Liver (tissue), 8 donors: ENCODE measurements at regions not wholly inside any gene's neighbourhood (a gene's known extent, or its start where the extent isn't known, plus 50 kb on each side); places are given as distances from the start of the nearest gene placed in this dataset.

ENCODE experiments used
- DNase-seq: peaks from one replicate; pipeline ENCODE4 v3.0.0-alpha.2; 2017; ENCODE audit warnings: low spot score
- H3K27ac ChIP-seq, 2 donors: one replicate each; pipeline ENCODE4 v1.7.0; 2013; ENCODE audit warnings: inconsistent platforms in 2 of 2, low read length in 2 of 2, control low read depth in 1 of 2, low read depth in 1 of 2, mild to moderate bottlenecking in 1 of 2
- H3K27me3 ChIP-seq, 4 donors: one replicate each; pipeline versions ENCODE4 v1.6.1 to v1.7.0; 2013; ENCODE audit warnings: low read length in 3 of 4, inconsistent platforms in 1 of 4, mild to moderate bottlenecking in 1 of 4, moderate library complexity in 1 of 4; ENCODE audit not compliant: control insufficient read depth in 4 of 4, insufficient read depth in 4 of 4
- H3K36me3 ChIP-seq, 4 donors: one replicate each; pipeline versions ENCODE4 v1.6.1 to v1.7.0; 2013; ENCODE audit warnings: low read length in 3 of 4, mild to moderate bottlenecking in 3 of 4, low read depth in 1 of 4, moderate library complexity in 1 of 4; ENCODE audit not compliant: control insufficient read depth in 4 of 4, insufficient read depth in 3 of 4
- H3K4me1 ChIP-seq, 4 donors: one replicate each; pipeline versions ENCODE4 v1.6.1 to v1.7.0; 2013; ENCODE audit warnings: low read length in 3 of 4, mild to moderate bottlenecking in 3 of 4, moderate library complexity in 1 of 4; ENCODE audit not compliant: control insufficient read depth in 4 of 4, insufficient read depth in 4 of 4
- H3K4me3 ChIP-seq, 3 donors: one replicate each; pipeline versions ENCODE4 v1.6.1 to v1.7.0; 2013; ENCODE audit warnings: low read length in 3 of 3, control low read depth in 1 of 3, low read depth in 1 of 3, mild to moderate bottlenecking in 1 of 3
- H3K9ac ChIP-seq, 2 donors: one replicate each; pipeline ENCODE4 v1.7.0; 2013; ENCODE audit warnings: low read length in 2 of 2, mild to moderate bottlenecking in 2 of 2, moderate library complexity in 2 of 2, control low read depth in 1 of 2, low read depth in 1 of 2
- H3K9me3 ChIP-seq, 4 donors: one replicate each; pipeline versions ENCODE4 v1.6.1 to v1.7.0; 2013; ENCODE audit warnings: low read length in 3 of 4; ENCODE audit not compliant: control insufficient read depth in 4 of 4
- ATF3 ChIP-seq: IDR thresholded peaks from 2 replicates; pipeline ENCODE4 v1.6.1; 2016; ENCODE audit warnings: antibody characterized with exemption
- CTCF ChIP-seq: fragments of 150-350 bp; IDR thresholded peaks from 2 replicates; pipeline ENCODE4 v1.5.1; 2017; ENCODE audit warnings: improper control_type of control experiment, low read depth, low read length; ENCODE audit not compliant: missing input control
- EGR1 ChIP-seq, 2 donors: IDR thresholded peaks; 2 replicates each; pipeline ENCODE4 v1.6.1; 2016 to 2018; ENCODE audit warnings: antibody characterized with exemption in 2 of 2, low read depth in 2 of 2
- FOXA1 ChIP-seq: IDR thresholded peaks from 2 replicates; pipeline ENCODE4 v1.6.1; 2016; ENCODE audit warnings: antibody characterized with exemption
- FOXA2 ChIP-seq: IDR thresholded peaks from 2 replicates; pipeline ENCODE4 v1.6.1; 2016; ENCODE audit warnings: antibody characterized with exemption
- GABPA ChIP-seq, 2 donors: IDR thresholded peaks in 1 of 2; conservative IDR thresholded peaks in 1 of 2; 2 replicates each; pipeline ENCODE4 v1.6.1; 2016; ENCODE audit warnings: antibody characterized with exemption in 2 of 2, mild to moderate bottlenecking in 1 of 2, moderate library complexity in 1 of 2
- HNF4A ChIP-seq, 2 donors: conservative IDR thresholded peaks; 2 replicates each; pipeline ENCODE4 v1.6.1; 2016; ENCODE audit warnings: antibody characterized with exemption in 2 of 2, mild to moderate bottlenecking in 2 of 2
- HNF4G ChIP-seq: IDR thresholded peaks from 2 replicates; pipeline ENCODE4 v1.6.1; 2016; ENCODE audit warnings: antibody characterized with exemption
- JUND ChIP-seq, 2 donors: IDR thresholded peaks; 2 replicates each; pipeline ENCODE4 v1.6.1; 2016; ENCODE audit warnings: antibody characterized with exemption in 2 of 2
- MAX ChIP-seq: IDR thresholded peaks from 2 replicates; pipeline ENCODE4 v1.6.1; 2016; ENCODE audit warnings: antibody characterized with exemption
- NR2F2 ChIP-seq: IDR thresholded peaks from 2 replicates; pipeline ENCODE4 v1.6.1; 2016; ENCODE audit warnings: antibody characterized with exemption
- RAD21 ChIP-seq, 2 donors: IDR thresholded peaks; 2 replicates each; pipeline ENCODE4 v1.6.1; 2016; ENCODE audit warnings: antibody characterized with exemption in 2 of 2, mild to moderate bottlenecking in 2 of 2
- REST ChIP-seq: IDR thresholded peaks from 2 replicates; pipeline ENCODE4 v1.6.1; 2016; ENCODE audit warnings: antibody characterized with exemption, mild to moderate bottlenecking
- RXRA ChIP-seq, 2 donors: IDR thresholded peaks; 2 replicates each; pipeline ENCODE4 v1.6.1; 2017 to 2018; ENCODE audit warnings: antibody characterized with exemption in 2 of 2, mild to moderate bottlenecking in 1 of 2
- SP1 ChIP-seq: IDR thresholded peaks from 2 replicates; pipeline ENCODE4 v1.6.1; 2018; ENCODE audit warnings: antibody characterized with exemption, mild to moderate bottlenecking
- TAF1 ChIP-seq: conservative IDR thresholded peaks from 2 replicates; pipeline ENCODE4 v1.6.1; 2016; ENCODE audit warnings: antibody characterized with exemption, mild to moderate bottlenecking
- ZBTB33 ChIP-seq: IDR thresholded peaks from 2 replicates; pipeline ENCODE4 v1.6.1; 2016; ENCODE audit warnings: antibody characterized with exemption
- WGBS: extraction: QIAGEN DNeasy Blood & Tissue Kit; methylation state at CpG from one replicate; pipeline ENCODE4 v1.1.7; 2013; 5-methylcytosine and 5-hydroxymethylcytosine counted together
- donor health status: healthy.
- donor health status: healthy.
- donor health status: healthy.
- donor health status: healthy.
- donor health status: healthy.

- Histone ChIP-seq H3K9ac (no peak overlapping the region), H3K9me3 (peaks cover 0 to 2% (median under 1%) of the 10 kb centered on the region in 4 donors), H3K4me3 (no peak overlapping the region), H3K4me1 (no peaks in the 10 kb centered on the region), H3K27me3 (no peaks in the 10 kb centered on the region), H3K27ac (no peak overlapping the region), H3K36me3 (no peaks in the 10 kb centered on the region)
- 68% methylated on average over 2 of the region's 2 CpGs for WGBS
- DNase-seq, result no peak
- TF ChIP-seq FOXA1, result no peak
- TF ChIP-seq NR2F2, result no peak
- TF ChIP-seq MAX, result no peak
- no peak for TF ChIP-seq HNF4G
- TF ChIP-seq ATF3, result no peak
- no peak for TF ChIP-seq RAD21 (IDR thresholded peaks at IDR 0.05)
- TF ChIP-seq RXRA (IDR thresholded peaks at IDR 0.05), result no peak
- TF ChIP-seq REST, result no peak
- no peak for TF ChIP-seq ZBTB33
- TF ChIP-seq HNF4A (conservative IDR thresholded peaks at IDR 0.05), result no peak
- TF ChIP-seq EGR1 (IDR thresholded peaks at IDR 0.05; ENCODE audit: low read depth in 2 of 2), result no peak
- no peak for TF ChIP-seq SP1
- no peak for TF ChIP-seq CTCF
Observed at GRCh38 chr2:12381543-12382325, 335.0 kb upstream of the TRIB2 start.

- 83% methylated on average over 4 of the region's 4 CpGs for WGBS
- TF ChIP-seq FOXA2 (no peak), SP1 (no peak), GABPA (IDR thresholded peaks at IDR 0.05 in 1 of 2, conservative IDR thresholded peaks at IDR 0.05 in 1 of 2) (no peak), FOXA1 (no peak), EGR1 (IDR thresholded peaks at IDR 0.05; ENCODE audit: low read depth in 2 of 2) (no peak), ATF3 (no peak), TAF1 (no peak), RXRA (IDR thresholded peaks at IDR 0.05) (no peak), MAX (no peak), HNF4G (no peak), JUND (IDR thresholded peaks at IDR 0.05) (no peak), HNF4A (conservative IDR thresholded peaks at IDR 0.05) (no peak), ZBTB33 (no peak)
- no peaks in the 10 kb centered on the region for H3K27me3 ChIP-seq
- no peaks in the 10 kb centered on the region for H3K4me1 ChIP-seq
- no peak overlapping the region for H3K9ac ChIP-seq
- H3K9me3 ChIP-seq, result peaks cover 0 to 2% (median under 1%) of the 10 kb centered on the region in 4 donors
- no peak for DNase-seq
- no peak overlapping the region for H3K27ac ChIP-seq
- H3K4me3 ChIP-seq, result no peak overlapping the region
- H3K36me3 ChIP-seq, result no peaks in the 10 kb centered on the region
Observed at GRCh38 chr2:12382366-12382765, 334.4 kb upstream of the TRIB2 start.
